ENCODE measurements at regions not wholly inside any gene's neighbourhood (a gene's known extent, or its start where the extent isn't known, plus 50 kb on each side); places are given as distances from the start of the nearest gene placed in this dataset.

- no peak for DNase-seq (ENCODE audit: low spot score)
Measured at GRCh38 chr13:105599477-105600037, 935.9 kb downstream of the EFNB2 start.

GRCh38 chr13:105598529-105598928 lies 936.9 kb downstream of the EFNB2 start:
- no peak for DNase-seq (ENCODE audit: low spot score)

- DNase-seq (ENCODE audit: low spot score), result no peak
Measured at GRCh38 chr13:105597573-105597972, 937.9 kb downstream of the EFNB2 start.

GRCh38 chr13:105595471-105595870 lies 940.0 kb downstream of the EFNB2 start:
- no peak for DNase-seq (ENCODE audit: low spot score)

GRCh38 chr13:105591277-105591676 lies 944.2 kb downstream of the EFNB2 start:
- DNase-seq (ENCODE audit: low spot score), result no peak

GRCh38 chr13:105587786-105588185 lies 947.7 kb downstream of the EFNB2 start:
- peak; percentile 25 for DNase-seq (ENCODE audit: low spot score)

- DNase-seq (ENCODE audit: low spot score), result no peak
Measured at GRCh38 chr13:105579821-105580710, 955.4 kb downstream of the EFNB2 start.

GRCh38 chr13:105573136-105573535 lies 962.3 kb downstream of the EFNB2 start:
- DNase-seq (ENCODE audit: low spot score), result peak; percentile 16

GRCh38 chr13:105572401-105572800 lies 963.1 kb downstream of the EFNB2 start:
- DNase-seq (ENCODE audit: low spot score), result peak; percentile 10

GRCh38 chr13:105569816-105570215 lies 965.6 kb downstream of the EFNB2 start:
- DNase-seq (ENCODE audit: low spot score), result no peak

- DNase-seq (ENCODE audit: low spot score), result no peak
Measured at GRCh38 chr13:105567951-105568525, 967.4 kb downstream of the EFNB2 start.

- no peak for DNase-seq (ENCODE audit: low spot score)
Measured at GRCh38 chr13:105565136-105565727, 970.2 kb downstream of the EFNB2 start.

GRCh38 chr13:105552078-105552477 lies 983.4 kb downstream of the EFNB2 start:
- DNase-seq (ENCODE audit: low spot score), result no peak

GRCh38 chr13:105547851-105548250 lies 987.6 kb downstream of the EFNB2 start:
- no peak for DNase-seq (ENCODE audit: low spot score)

- DNase-seq (ENCODE audit: low spot score), result no peak
Measured at GRCh38 chr13:105545811-105546210, 989.7 kb downstream of the EFNB2 start.

GRCh38 chr13:105543742-105544141 lies 991.7 kb downstream of the EFNB2 start:
- DNase-seq (ENCODE audit: low spot score), result peak; percentile 29

- DNase-seq (ENCODE audit: low spot score), result no peak
Measured at GRCh38 chr13:105541565-105541964, 993.9 kb downstream of the EFNB2 start.

- no peak for DNase-seq (ENCODE audit: low spot score)
Measured at GRCh38 chr13:105538346-105538745, 997.1 kb downstream of the EFNB2 start.

GRCh38 chr13:105537113-105537512 lies 998.3 kb downstream of the EFNB2 start:
- DNase-seq (ENCODE audit: low spot score), result no peak

- DNase-seq (ENCODE audit: low spot score), result no peak
Measured at GRCh38 chr13:105530468-105530867, 1005.0 kb downstream of the EFNB2 start.

- no peak for DNase-seq (ENCODE audit: low spot score)
Measured at GRCh38 chr13:105527127-105527526, 1008.3 kb downstream of the EFNB2 start.

GRCh38 chr13:105519771-105520170 lies 1015.7 kb downstream of the EFNB2 start:
- DNase-seq (ENCODE audit: low spot score), result no peak

- no peak for DNase-seq (ENCODE audit: low spot score)
Measured at GRCh38 chr13:105518086-105518485, 1017.4 kb downstream of the EFNB2 start.
